ENCODE measurements at regions not wholly inside any gene's neighbourhood (a gene's known extent, or its start where the extent isn't known, plus 50 kb on each side); places are given as distances from the start of the nearest gene placed in this dataset.

GRCh38 chr9:75531588-75531987, 358.9 kb upstream of the PCSK5 start:
- TF ChIP-seq YY1 (IDR thresholded peaks at IDR 0.05; ENCODE audit: insufficient read depth, insufficient read length) (no peak), ZNF274 (IDR thresholded peaks at IDR 0.05; ENCODE audit: low read depth, low read length) (no peak)

Measured in NT2/D1 (cell line).